ENCODE measurements at regions not wholly inside any gene's neighbourhood (a gene's known extent, or its start where the extent isn't known, plus 50 kb on each side); places are given as distances from the start of the nearest gene placed in this dataset.

- no peak for DNase-seq
Observed at GRCh38 chrX:124862301-124862700, 457.4 kb upstream of the TEX13C start.

GRCh38 chrX:124863303-124863702 lies 456.4 kb upstream of the TEX13C start:
- no peak for DNase-seq

GRCh38 chrX:124887572-124887971 lies 432.1 kb upstream of the TEX13C start:
- no peak for DNase-seq

- no peak for DNase-seq
Observed at GRCh38 chrX:124895947-124896346, 423.7 kb upstream of the TEX13C start.

- DNase-seq: no peak
Observed at GRCh38 chrX:124902953-124903352, 416.7 kb upstream of the TEX13C start.

GRCh38 chrX:124910611-124911010 lies 409.1 kb upstream of the TEX13C start:
- no peak for DNase-seq

GRCh38 chrX:124917011-124917410 lies 402.7 kb upstream of the TEX13C start:
- DNase-seq: no peak

- no peak for DNase-seq
Observed at GRCh38 chrX:124925681-124926080, 394.0 kb upstream of the TEX13C start.

GRCh38 chrX:124931241-124931640 lies 388.4 kb upstream of the TEX13C start:
- DNase-seq: no peak

GRCh38 chrX:124931958-124932357 lies 387.7 kb upstream of the TEX13C start:
- no peak for DNase-seq

GRCh38 chrX:124938715-124939114 lies 381.0 kb upstream of the TEX13C start:
- DNase-seq: no peak

GRCh38 chrX:124940531-124940930 lies 379.1 kb upstream of the TEX13C start:
- no peak for DNase-seq

GRCh38 chrX:124954402-124954801 lies 365.3 kb upstream of the TEX13C start:
- DNase-seq: no peak

- no peak for DNase-seq
Observed at GRCh38 chrX:124960454-124960853, 359.2 kb upstream of the TEX13C start.

GRCh38 chrX:124963717-124964116 lies 356.0 kb upstream of the TEX13C start, which contains the start of gene TENM1:
TENM1 (minus strand) TSS chrX:124963817.
- DNase-seq: no peak

GRCh38 chrX:124975456-124975855 lies 344.2 kb upstream of the TEX13C start:
- DNase-seq: no peak

- DNase-seq: no peak
Observed at GRCh38 chrX:124981420-124981819, 338.3 kb upstream of the TEX13C start.

- no peak for DNase-seq
Observed at GRCh38 chrX:124984140-124984813, 335.4 kb upstream of the TEX13C start.

GRCh38 chrX:124986284-124986683 lies 333.4 kb upstream of the TEX13C start:
- DNase-seq: no peak

GRCh38 chrX:124993735-124994134 lies 325.9 kb upstream of the TEX13C start:
- DNase-seq: no peak

GRCh38 chrX:124994404-124994803 lies 325.3 kb upstream of the TEX13C start:
- DNase-seq: no peak

GRCh38 chrX:125003746-125004446 lies 315.8 kb upstream of the TEX13C start:
- no peak for DNase-seq

GRCh38 chrX:125004799-125005198 lies 314.9 kb upstream of the TEX13C start:
- DNase-seq: no peak

GRCh38 chrX:125005863-125006262 lies 313.8 kb upstream of the TEX13C start:
- DNase-seq: no peak

GRCh38 chrX:125006704-125007103 lies 313.0 kb upstream of the TEX13C start:
- no peak for DNase-seq

Data from CD4-positive, alpha-beta T cell treated with Interleukin-6 for 4 hours (primary cell).